ENCODE measurements at regions not wholly inside any gene's neighbourhood (a gene's known extent, or its start where the extent isn't known, plus 50 kb on each side); places are given as distances from the start of the nearest gene placed in this dataset.

- peak; percentile 62 for DNase-seq (ENCODE audit: low spot score)
These were observed 65.9 kb downstream of the EFNB1 start for GRCh38 chrX:68894513-68895340.

GRCh38 chrX:68894142-68894512, 65.3 kb downstream of the EFNB1 start:
- DNase-seq (ENCODE audit: low spot score), result peak; percentile 21

DNA sequence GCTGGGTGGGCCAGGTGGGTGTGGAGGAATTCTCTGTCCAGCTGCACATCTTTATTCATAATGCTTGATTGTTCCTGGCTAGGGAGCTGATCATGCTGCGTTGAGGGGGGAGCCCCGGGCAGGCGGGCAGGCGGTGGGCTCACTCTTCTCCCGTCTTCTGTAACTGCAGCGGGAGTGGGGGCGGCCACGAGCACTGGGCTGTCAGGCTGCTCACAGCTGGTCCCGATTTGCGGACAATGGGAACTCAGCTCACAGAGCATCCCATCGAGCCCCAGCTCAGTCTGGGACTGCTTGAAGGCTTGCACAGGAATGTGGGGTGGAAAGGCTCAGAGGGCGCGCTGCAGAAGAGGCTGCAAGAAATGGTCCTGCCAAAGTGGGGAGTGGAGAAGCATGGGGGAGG, 63.8 kb downstream of the EFNB1 start:
- no peak for DNase-seq (ENCODE audit: low spot score)

GRCh38 chrX:68892134-68892533, 63.3 kb downstream of the EFNB1 start:
- no peak for DNase-seq (ENCODE audit: low spot score)
